GM23338 (cell line): ENCODE measurements at regions not wholly inside any gene's neighbourhood (a gene's known extent, or its start where the extent isn't known, plus 50 kb on each side); places are given as distances from the start of the nearest gene placed in this dataset.

Source experiments
- ATAC-seq: fragments of 200-7000 bp; cut with Tn5 transposase; 3 replicates; pipeline ENCODE4 v1.9.1; 2020
- DNase-seq: peaks from one replicate; pipeline ENCODE4 v3.0.0-alpha.2; 2015; ENCODE audit warnings: low spot score
- H2AFZ ChIP-seq: fragments of 200-600 bp; sonication (generic); 2 replicates; pipeline ENCODE4 v1.8.0; 2016; ENCODE audit warnings: antibody characterized with exemption, mild to moderate bottlenecking, moderate library complexity
- H3F3A ChIP-seq: fragments of 200-600 bp; sonication (generic); replicated peaks from 2 replicates; pipeline ENCODE4 v1.8.0; 2017; ENCODE audit warnings: antibody characterized with exemption, mixed run types, low read depth
- H3K27ac ChIP-seq: fragments of 200-600 bp; sonication (generic); 2 replicates; pipeline ENCODE4 v1.6.1; 2016; ENCODE audit warnings: low read depth
- H3K27me3 ChIP-seq: fragments of 200-600 bp; sonication (generic); 2 replicates; pipeline ENCODE4 v1.8.0; 2016; ENCODE audit warnings: mild to moderate bottlenecking, mixed run types, moderate library complexity; ENCODE audit not compliant: insufficient read depth
- H3K36me3 ChIP-seq: fragments of 200-600 bp; sonication (generic); 2 replicates; pipeline ENCODE4 v1.8.0; 2016; ENCODE audit warnings: mild to moderate bottlenecking; ENCODE audit not compliant: insufficient read depth
- H3K4me1 ChIP-seq: fragments of 200-600 bp; sonication (generic); 2 replicates; pipeline ENCODE4 v1.8.0; 2016; ENCODE audit warnings: mild to moderate bottlenecking, moderate library complexity; ENCODE audit not compliant: insufficient read depth
- H3K4me2 ChIP-seq: fragments of 200-600 bp; sonication (generic); 2 replicates; pipeline ENCODE4 v1.7.1; 2017; ENCODE audit warnings: mixed run types
- H3K4me3 ChIP-seq: fragments of 200-600 bp; sonication (generic); 2 replicates; pipeline ENCODE4 v1.6.1; 2016; ENCODE audit warnings: mixed run types
- H3K79me2 ChIP-seq: fragments of 200-600 bp; sonication (generic); replicated peaks from 2 replicates; pipeline ENCODE4 v1.8.0; 2017; ENCODE audit warnings: mild to moderate bottlenecking; ENCODE audit not compliant: insufficient read depth
- H3K9me2 ChIP-seq: fragments of 200-600 bp; sonication (generic); 2 replicates; pipeline ENCODE4 v1.8.0; 2017; ENCODE audit not compliant: insufficient read depth
- H4K20me1 ChIP-seq: fragments of 200-600 bp; sonication (generic); replicated peaks from 2 replicates; pipeline ENCODE4 v1.8.0; 2017; ENCODE audit warnings: mild to moderate bottlenecking; ENCODE audit not compliant: insufficient read depth
- H3K27ac Mint-ChIP-seq: 2 replicates; pipeline ENCODE4 v1.8.0; 2020; ENCODE audit warnings: inconsistent platforms, mild to moderate bottlenecking, moderate library complexity, mixed read lengths
- H3K27me3 Mint-ChIP-seq: 3 replicates; pipeline ENCODE4 v1.8.0; 2022; ENCODE audit warnings: low read depth, mild to moderate bottlenecking, moderate library complexity, mixed read lengths, inconsistent platforms; ENCODE audit not compliant: insufficient read depth, poor library complexity
- H3K36me3 Mint-ChIP-seq: 3 replicates; pipeline ENCODE4 v1.8.0; 2021; ENCODE audit warnings: low read depth, mild to moderate bottlenecking, inconsistent platforms, moderate library complexity, mixed read lengths
- H3K4me1 Mint-ChIP-seq: 3 replicates; pipeline ENCODE4 v1.8.0; 2020; ENCODE audit warnings: mild to moderate bottlenecking, inconsistent platforms, mixed read lengths
- H3K4me3 Mint-ChIP-seq: 3 replicates; pipeline ENCODE4 v1.8.0; 2021; ENCODE audit warnings: moderate library complexity, mild to moderate bottlenecking, inconsistent platforms, mixed read lengths
- H3K9me3 Mint-ChIP-seq: 3 replicates; pipeline ENCODE4 v1.8.0; 2020; ENCODE audit warnings: moderate library complexity, mild to moderate bottlenecking, inconsistent platforms, mixed read lengths
- CREB1 ChIP-seq: fragments of 250-450 bp; sonication (Bioruptor Pico); IDR thresholded peaks from 2 replicates; pipeline ENCODE4 v1.5.0; 2020; ENCODE audit warnings: low read depth, mild to moderate bottlenecking, moderate library complexity
- EZH2 ChIP-seq: fragments of 200-600 bp; sonication (generic); IDR thresholded peaks from one replicate; pipeline ENCODE4 v1.8.0; 2017; ENCODE audit warnings: antibody characterized with exemption, mild to moderate bottlenecking, low read depth; ENCODE audit not compliant: unreplicated experiment
- EZH2phosphoT487 ChIP-seq: fragments of 200-600 bp; sonication (generic); IDR thresholded peaks from one replicate; pipeline ENCODE4 v1.8.1; 2018; ENCODE audit warnings: antibody characterized with exemption; ENCODE audit not compliant: unreplicated experiment
- JUNB ChIP-seq: IDR thresholded peaks from one replicate; pipeline ENCODE4 v1.6.1; 2016; ENCODE audit warnings: antibody characterized with exemption; ENCODE audit not compliant: unreplicated experiment
- NANOG ChIP-seq: IDR thresholded peaks from 2 replicates; pipeline ENCODE4 v1.6.1; 2016; ENCODE audit warnings: antibody characterized with exemption, borderline replicate concordance
- POLR2AphosphoS5 ChIP-seq: IDR thresholded peaks from 2 replicates; pipeline ENCODE4 v1.6.1; 2016; ENCODE audit warnings: antibody characterized with exemption, low read depth
- STAT1 ChIP-seq: IDR thresholded peaks from one replicate; pipeline ENCODE4 v1.6.1; 2016; ENCODE audit warnings: antibody characterized with exemption; ENCODE audit not compliant: unreplicated experiment
- ZNF114 ChIP-seq: fragments of 250-450 bp; sonication (Bioruptor Pico); IDR thresholded peaks from 2 replicates; pipeline ENCODE4 v1.5.0; 2020; ENCODE audit warnings: mild to moderate bottlenecking, moderate library complexity
- ZNF331 ChIP-seq: fragments of 250-450 bp; sonication (Bioruptor Pico); IDR thresholded peaks from 2 replicates; pipeline ENCODE4 v1.5.0; 2020; ENCODE audit warnings: low read depth, mild to moderate bottlenecking, moderate library complexity
- TF ChIP-seq, protein P1 (sequence below): fragments of 250-450 bp; sonication (Bioruptor Pico); IDR thresholded peaks from 2 replicates; pipeline ENCODE4 v1.5.0; 2020; ENCODE audit warnings: mild to moderate bottlenecking, moderate library complexity
- TF ChIP-seq, protein P2 (sequence below), 2 experiments: fragments of 200-600 bp in 1 of 2; sonication (generic) in 1 of 2; conservative IDR thresholded peaks; 2 replicates each; pipeline versions ENCODE4 v1.5.1 to v1.6.1; 2016 to 2017; ENCODE audit warnings: antibody characterized with exemption in 2 of 2, low read depth in 2 of 2, mild to moderate bottlenecking in 2 of 2, moderate library complexity in 1 of 2
- TF ChIP-seq, protein P3 (sequence below): IDR thresholded peaks from 2 replicates; pipeline ENCODE4 v1.6.1; 2016; ENCODE audit warnings: antibody characterized with exemption
- TF ChIP-seq, protein P4 (sequence below): IDR thresholded peaks from one replicate; pipeline ENCODE4 v1.6.1; 2018; ENCODE audit warnings: antibody characterized with exemption; ENCODE audit not compliant: unreplicated experiment

DNA sequence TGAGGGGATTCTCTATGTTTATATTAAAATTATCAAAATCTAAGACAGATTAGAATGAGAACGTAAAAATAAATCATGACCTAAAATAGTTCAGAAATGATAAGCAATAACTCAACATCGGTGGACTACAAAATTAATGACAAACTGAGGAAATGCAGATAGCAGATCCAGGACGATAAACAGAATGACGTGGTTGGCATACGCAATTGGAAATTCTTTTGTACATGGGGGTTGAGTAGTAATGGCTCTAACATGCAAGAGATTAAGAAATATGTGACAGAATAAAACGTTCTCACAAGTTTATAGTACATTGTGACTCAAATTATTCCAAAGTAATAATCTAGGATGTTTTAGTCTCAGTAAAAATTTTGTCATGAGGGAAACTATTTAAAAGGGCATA is 575.2 kb upstream of the BRINP3 start:
- H3K4me1 Mint-ChIP-seq: no peaks in the 10 kb centered on the region
- no peak overlapping the region for H3K27ac Mint-ChIP-seq
- Histone ChIP-seq H3K9me2 (no peaks in the 10 kb centered on the region), H3K36me3 (no peaks in the 10 kb centered on the region), H3K27ac (no peak overlapping the region), H4K20me1 (no peaks in the 10 kb centered on the region), H3K4me3 (no peak overlapping the region), H3F3A (no peaks in the 10 kb centered on the region), H2AFZ (no peak overlapping the region), H3K27me3 (no peaks in the 10 kb centered on the region), H3K79me2 (no peaks in the 10 kb centered on the region), H3K4me2 (no peak overlapping the region), H3K4me1 (no peaks in the 10 kb centered on the region)
- H3K9me3 Mint-ChIP-seq: no peaks in the 10 kb centered on the region
- DNase-seq: no peak
- H3K36me3 Mint-ChIP-seq: no peaks in the 10 kb centered on the region
- no peak for ATAC-seq
- H3K27me3 Mint-ChIP-seq: no peaks in the 10 kb centered on the region
- TF ChIP-seq, protein P1, sequence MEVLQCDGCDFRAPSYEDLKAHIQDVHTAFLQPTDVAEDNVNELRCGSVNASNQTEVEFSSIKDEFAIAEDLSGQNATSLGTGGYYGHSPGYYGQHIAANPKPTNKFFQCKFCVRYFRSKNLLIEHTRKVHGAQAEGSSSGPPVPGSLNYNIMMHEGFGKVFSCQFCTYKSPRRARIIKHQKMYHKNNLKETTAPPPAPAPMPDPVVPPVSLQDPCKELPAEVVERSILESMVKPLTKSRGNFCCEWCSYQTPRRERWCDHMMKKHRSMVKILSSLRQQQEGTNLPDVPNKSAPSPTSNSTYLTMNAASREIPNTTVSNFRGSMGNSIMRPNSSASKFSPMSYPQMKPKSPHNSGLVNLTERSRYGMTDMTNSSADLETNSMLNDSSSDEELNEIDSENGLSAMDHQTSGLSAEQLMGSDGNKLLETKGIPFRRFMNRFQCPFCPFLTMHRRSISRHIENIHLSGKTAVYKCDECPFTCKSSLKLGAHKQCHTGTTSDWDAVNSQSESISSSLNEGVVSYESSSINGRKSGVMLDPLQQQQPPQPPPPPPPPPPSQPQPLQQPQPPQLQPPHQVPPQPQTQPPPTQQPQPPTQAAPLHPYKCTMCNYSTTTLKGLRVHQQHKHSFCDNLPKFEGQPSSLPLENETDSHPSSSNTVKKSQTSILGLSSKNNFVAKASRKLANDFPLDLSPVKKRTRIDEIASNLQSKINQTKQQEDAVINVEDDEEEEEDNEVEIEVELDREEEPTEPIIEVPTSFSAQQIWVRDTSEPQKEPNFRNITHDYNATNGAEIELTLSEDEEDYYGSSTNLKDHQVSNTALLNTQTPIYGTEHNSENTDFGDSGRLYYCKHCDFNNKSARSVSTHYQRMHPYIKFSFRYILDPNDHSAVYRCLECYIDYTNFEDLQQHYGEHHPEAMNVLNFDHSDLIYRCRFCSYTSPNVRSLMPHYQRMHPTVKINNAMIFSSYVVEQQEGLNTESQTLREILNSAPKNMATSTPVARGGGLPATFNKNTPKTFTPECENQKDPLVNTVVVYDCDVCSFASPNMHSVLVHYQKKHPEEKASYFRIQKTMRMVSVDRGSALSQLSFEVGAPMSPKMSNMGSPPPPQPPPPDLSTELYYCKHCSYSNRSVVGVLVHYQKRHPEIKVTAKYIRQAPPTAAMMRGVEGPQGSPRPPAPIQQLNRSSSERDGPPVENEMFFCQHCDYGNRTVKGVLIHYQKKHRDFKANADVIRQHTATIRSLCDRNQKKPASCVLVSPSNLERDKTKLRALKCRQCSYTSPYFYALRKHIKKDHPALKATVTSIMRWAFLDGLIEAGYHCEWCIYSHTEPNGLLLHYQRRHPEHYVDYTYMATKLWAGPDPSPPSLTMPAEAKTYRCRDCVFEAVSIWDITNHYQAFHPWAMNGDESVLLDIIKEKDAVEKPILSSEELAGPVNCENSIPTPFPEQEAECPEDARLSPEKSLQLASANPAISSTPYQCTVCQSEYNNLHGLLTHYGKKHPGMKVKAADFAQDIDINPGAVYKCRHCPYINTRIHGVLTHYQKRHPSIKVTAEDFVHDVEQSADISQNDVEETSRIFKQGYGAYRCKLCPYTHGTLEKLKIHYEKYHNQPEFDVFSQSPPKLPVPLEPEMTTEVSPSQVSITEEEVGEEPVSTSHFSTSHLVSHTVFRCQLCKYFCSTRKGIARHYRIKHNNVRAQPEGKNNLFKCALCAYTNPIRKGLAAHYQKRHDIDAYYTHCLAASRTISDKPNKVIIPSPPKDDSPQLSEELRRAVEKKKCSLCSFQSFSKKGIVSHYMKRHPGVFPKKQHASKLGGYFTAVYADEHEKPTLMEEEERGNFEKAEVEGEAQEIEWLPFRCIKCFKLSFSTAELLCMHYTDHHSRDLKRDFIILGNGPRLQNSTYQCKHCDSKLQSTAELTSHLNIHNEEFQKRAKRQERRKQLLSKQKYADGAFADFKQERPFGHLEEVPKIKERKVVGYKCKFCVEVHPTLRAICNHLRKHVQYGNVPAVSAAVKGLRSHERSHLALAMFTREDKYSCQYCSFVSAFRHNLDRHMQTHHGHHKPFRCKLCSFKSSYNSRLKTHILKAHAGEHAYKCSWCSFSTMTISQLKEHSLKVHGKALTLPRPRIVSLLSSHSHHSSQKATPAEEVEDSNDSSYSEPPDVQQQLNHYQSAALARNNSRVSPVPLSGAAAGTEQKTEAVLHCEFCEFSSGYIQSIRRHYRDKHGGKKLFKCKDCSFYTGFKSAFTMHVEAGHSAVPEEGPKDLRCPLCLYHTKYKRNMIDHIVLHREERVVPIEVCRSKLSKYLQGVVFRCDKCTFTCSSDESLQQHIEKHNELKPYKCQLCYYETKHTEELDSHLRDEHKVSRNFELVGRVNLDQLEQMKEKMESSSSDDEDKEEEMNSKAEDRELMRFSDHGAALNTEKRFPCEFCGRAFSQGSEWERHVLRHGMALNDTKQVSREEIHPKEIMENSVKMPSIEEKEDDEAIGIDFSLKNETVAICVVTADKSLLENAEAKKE (CRISPR knock-in tag): no peak
- TF ChIP-seq, protein P2, sequence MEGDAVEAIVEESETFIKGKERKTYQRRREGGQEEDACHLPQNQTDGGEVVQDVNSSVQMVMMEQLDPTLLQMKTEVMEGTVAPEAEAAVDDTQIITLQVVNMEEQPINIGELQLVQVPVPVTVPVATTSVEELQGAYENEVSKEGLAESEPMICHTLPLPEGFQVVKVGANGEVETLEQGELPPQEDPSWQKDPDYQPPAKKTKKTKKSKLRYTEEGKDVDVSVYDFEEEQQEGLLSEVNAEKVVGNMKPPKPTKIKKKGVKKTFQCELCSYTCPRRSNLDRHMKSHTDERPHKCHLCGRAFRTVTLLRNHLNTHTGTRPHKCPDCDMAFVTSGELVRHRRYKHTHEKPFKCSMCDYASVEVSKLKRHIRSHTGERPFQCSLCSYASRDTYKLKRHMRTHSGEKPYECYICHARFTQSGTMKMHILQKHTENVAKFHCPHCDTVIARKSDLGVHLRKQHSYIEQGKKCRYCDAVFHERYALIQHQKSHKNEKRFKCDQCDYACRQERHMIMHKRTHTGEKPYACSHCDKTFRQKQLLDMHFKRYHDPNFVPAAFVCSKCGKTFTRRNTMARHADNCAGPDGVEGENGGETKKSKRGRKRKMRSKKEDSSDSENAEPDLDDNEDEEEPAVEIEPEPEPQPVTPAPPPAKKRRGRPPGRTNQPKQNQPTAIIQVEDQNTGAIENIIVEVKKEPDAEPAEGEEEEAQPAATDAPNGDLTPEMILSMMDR (conservative IDR thresholded peaks at IDR 0.05; ENCODE audit: low read depth in 2 of 2): no peak
- no peak for TF ChIP-seq NANOG
- no peak for TF ChIP-seq ZNF114 (CRISPR knock-in tag)
- TF ChIP-seq JUNB: no peak
- no peak for TF ChIP-seq CREB1
- no peak for TF ChIP-seq ZNF331
- no peak for TF ChIP-seq POLR2AphosphoS5
- no peak for TF ChIP-seq EZH2
- TF ChIP-seq EZH2phosphoT487: no peak
- no peak for TF ChIP-seq STAT1
- TF ChIP-seq, protein P3, sequence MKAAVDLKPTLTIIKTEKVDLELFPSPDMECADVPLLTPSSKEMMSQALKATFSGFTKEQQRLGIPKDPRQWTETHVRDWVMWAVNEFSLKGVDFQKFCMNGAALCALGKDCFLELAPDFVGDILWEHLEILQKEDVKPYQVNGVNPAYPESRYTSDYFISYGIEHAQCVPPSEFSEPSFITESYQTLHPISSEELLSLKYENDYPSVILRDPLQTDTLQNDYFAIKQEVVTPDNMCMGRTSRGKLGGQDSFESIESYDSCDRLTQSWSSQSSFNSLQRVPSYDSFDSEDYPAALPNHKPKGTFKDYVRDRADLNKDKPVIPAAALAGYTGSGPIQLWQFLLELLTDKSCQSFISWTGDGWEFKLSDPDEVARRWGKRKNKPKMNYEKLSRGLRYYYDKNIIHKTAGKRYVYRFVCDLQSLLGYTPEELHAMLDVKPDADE: no peak
- TF ChIP-seq, protein P4, sequence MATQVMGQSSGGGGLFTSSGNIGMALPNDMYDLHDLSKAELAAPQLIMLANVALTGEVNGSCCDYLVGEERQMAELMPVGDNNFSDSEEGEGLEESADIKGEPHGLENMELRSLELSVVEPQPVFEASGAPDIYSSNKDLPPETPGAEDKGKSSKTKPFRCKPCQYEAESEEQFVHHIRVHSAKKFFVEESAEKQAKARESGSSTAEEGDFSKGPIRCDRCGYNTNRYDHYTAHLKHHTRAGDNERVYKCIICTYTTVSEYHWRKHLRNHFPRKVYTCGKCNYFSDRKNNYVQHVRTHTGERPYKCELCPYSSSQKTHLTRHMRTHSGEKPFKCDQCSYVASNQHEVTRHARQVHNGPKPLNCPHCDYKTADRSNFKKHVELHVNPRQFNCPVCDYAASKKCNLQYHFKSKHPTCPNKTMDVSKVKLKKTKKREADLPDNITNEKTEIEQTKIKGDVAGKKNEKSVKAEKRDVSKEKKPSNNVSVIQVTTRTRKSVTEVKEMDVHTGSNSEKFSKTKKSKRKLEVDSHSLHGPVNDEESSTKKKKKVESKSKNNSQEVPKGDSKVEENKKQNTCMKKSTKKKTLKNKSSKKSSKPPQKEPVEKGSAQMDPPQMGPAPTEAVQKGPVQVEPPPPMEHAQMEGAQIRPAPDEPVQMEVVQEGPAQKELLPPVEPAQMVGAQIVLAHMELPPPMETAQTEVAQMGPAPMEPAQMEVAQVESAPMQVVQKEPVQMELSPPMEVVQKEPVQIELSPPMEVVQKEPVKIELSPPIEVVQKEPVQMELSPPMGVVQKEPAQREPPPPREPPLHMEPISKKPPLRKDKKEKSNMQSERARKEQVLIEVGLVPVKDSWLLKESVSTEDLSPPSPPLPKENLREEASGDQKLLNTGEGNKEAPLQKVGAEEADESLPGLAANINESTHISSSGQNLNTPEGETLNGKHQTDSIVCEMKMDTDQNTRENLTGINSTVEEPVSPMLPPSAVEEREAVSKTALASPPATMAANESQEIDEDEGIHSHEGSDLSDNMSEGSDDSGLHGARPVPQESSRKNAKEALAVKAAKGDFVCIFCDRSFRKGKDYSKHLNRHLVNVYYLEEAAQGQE: no peak
- H3K4me3 Mint-ChIP-seq: no peak overlapping the region
